IPS DF 4.7 (cell line): ENCODE measurements at regions not wholly inside any gene's neighbourhood (a gene's known extent, or its start where the extent isn't known, plus 50 kb on each side); places are given as distances from the start of the nearest gene placed in this dataset.
"Not testable (repeated sequence)": the region's sequence is repeated elsewhere in the genome, so short reads cannot be mapped to it uniquely, and the experiment has no call there.

Source experiments
- DNase-seq: peaks from one replicate; pipeline ENCODE4 v3.0.0-alpha.2; 2013; ENCODE audit warnings: low spot score; ENCODE audit errors: extremely low read depth

- DNase-seq, result no peak
Observed at GRCh38 chr6:102950967-102951366, 1557.5 kb downstream of the GRIK2 start.

GRCh38 chr6:102944475-102944874, 1551.0 kb downstream of the GRIK2 start:
- no peak for DNase-seq

GRCh38 chr6:102942206-102942605, 1548.7 kb downstream of the GRIK2 start:
- DNase-seq, result no peak

- no peak for DNase-seq
Observed at GRCh38 chr6:102936959-102937358, 1543.5 kb downstream of the GRIK2 start.

GRCh38 chr6:102928109-102928508, 1534.6 kb downstream of the GRIK2 start:
- no peak for DNase-seq

- DNase-seq, result no peak
Observed at GRCh38 chr6:102918161-102918560, 1524.7 kb downstream of the GRIK2 start.

GRCh38 chr6:102911571-102911970, 1518.1 kb downstream of the GRIK2 start:
- DNase-seq, result no peak

GRCh38 chr6:102910701-102911139, 1517.2 kb downstream of the GRIK2 start:
- DNase-seq, result not testable (repeated sequence)

GRCh38 chr6:102907181-102907580, 1513.7 kb downstream of the GRIK2 start:
- DNase-seq, result no peak

GRCh38 chr6:102902471-102902870, 1509.0 kb downstream of the GRIK2 start:
- DNase-seq, result no peak

- no peak for DNase-seq
Observed at GRCh38 chr6:102895683-102896082, 1502.2 kb downstream of the GRIK2 start.

GRCh38 chr6:102885165-102885564, 1491.7 kb downstream of the GRIK2 start:
- DNase-seq, result no peak

GRCh38 chr6:102853249-102853955, 1459.9 kb downstream of the GRIK2 start:
- no peak for DNase-seq

GRCh38 chr6:102848796-102849195, 1455.3 kb downstream of the GRIK2 start:
- no peak for DNase-seq

- no peak for DNase-seq
Observed at GRCh38 chr6:102848210-102848609, 1454.7 kb downstream of the GRIK2 start.

- DNase-seq, result no peak
Observed at GRCh38 chr6:102841060-102841459, 1447.6 kb downstream of the GRIK2 start.

GRCh38 chr6:102832021-102832420, 1438.5 kb downstream of the GRIK2 start:
- no peak for DNase-seq

GRCh38 chr6:102820098-102820497, 1426.6 kb downstream of the GRIK2 start:
- DNase-seq, result no peak

GRCh38 chr6:102815207-102815606, 1421.7 kb downstream of the GRIK2 start:
- DNase-seq, result no peak

- DNase-seq, result no peak
Observed at GRCh38 chr6:102813489-102814275, 1420.2 kb downstream of the GRIK2 start.

GRCh38 chr6:102812242-102812641, 1418.7 kb downstream of the GRIK2 start:
- DNase-seq, result no peak

GRCh38 chr6:102808944-102809505, 1415.5 kb downstream of the GRIK2 start:
- not testable (repeated sequence) for DNase-seq
